H9 (cell line): ENCODE measurements at regions not wholly inside any gene's neighbourhood (a gene's known extent, or its start where the extent isn't known, plus 50 kb on each side); places are given as distances from the start of the nearest gene placed in this dataset.

Experiments used
- DNase-seq: peaks from one replicate; pipeline ENCODE4 v3.0.0-alpha.2; 2017
- H2AFZ ChIP-seq: one replicate; pipeline ENCODE4 v1.6.1; 2013; ENCODE audit warnings: mild to moderate bottlenecking, low read length, control low read depth, moderate library complexity
- H2AK5ac ChIP-seq: 2 replicates; pipeline ENCODE4 v1.6.1; 2013; ENCODE audit warnings: low read length, control low read depth, mixed read lengths; ENCODE audit not compliant: insufficient read length
- H2BK120ac ChIP-seq: one replicate; pipeline ENCODE4 v1.6.1; 2013; ENCODE audit warnings: low read depth, mild to moderate bottlenecking, low read length, control low read depth, inconsistent platforms; ENCODE audit not compliant: poor library complexity, severe bottlenecking
- H2BK12ac ChIP-seq: 2 replicates; pipeline ENCODE4 v1.6.1; 2013; ENCODE audit warnings: low read length, control low read depth, mixed read lengths, low read depth; ENCODE audit not compliant: insufficient read length
- H2BK15ac ChIP-seq: 2 replicates; pipeline ENCODE4 v1.6.1; 2013; ENCODE audit warnings: low read depth, low read length, control low read depth
- H2BK20ac ChIP-seq: one replicate; pipeline ENCODE4 v1.6.1; 2013; ENCODE audit warnings: low read depth, mild to moderate bottlenecking, low read length, control low read depth, inconsistent platforms; ENCODE audit not compliant: poor library complexity, severe bottlenecking
- H2BK5ac ChIP-seq: 2 replicates; pipeline ENCODE4 v1.6.1; 2013; ENCODE audit warnings: low read length, control low read depth, mixed read lengths; ENCODE audit not compliant: insufficient read length
- H3K14ac ChIP-seq: 2 replicates; pipeline ENCODE4 v1.6.1; 2013; ENCODE audit warnings: low read length, control low read depth; ENCODE audit not compliant: insufficient read depth
- H3K18ac ChIP-seq: 2 replicates; pipeline ENCODE4 v1.6.1; 2013; ENCODE audit warnings: low read depth, mild to moderate bottlenecking, mixed read lengths, low read length, control low read depth; ENCODE audit not compliant: insufficient read length
- H3K23ac ChIP-seq: 2 replicates; pipeline ENCODE4 v1.6.1; 2013; ENCODE audit warnings: low read length, control low read depth, mixed read lengths, low read depth; ENCODE audit not compliant: insufficient read length
- H3K23me2 ChIP-seq: 2 replicates; pipeline ENCODE4 v1.6.1; 2013; ENCODE audit warnings: low read depth, mild to moderate bottlenecking, mixed read lengths, low read length, control low read depth; ENCODE audit not compliant: insufficient read length, poor library complexity, severe bottlenecking
- H3K27ac ChIP-seq: 2 replicates; pipeline ENCODE4 v1.5.1; 2013; ENCODE audit warnings: low read length, control low read depth, mixed read lengths, low read depth; ENCODE audit not compliant: insufficient read length
- H3K27me3 ChIP-seq: 2 replicates; pipeline ENCODE4 v1.6.1; 2013; ENCODE audit warnings: low read length, control low read depth, inconsistent platforms; ENCODE audit not compliant: insufficient read depth
- H3K4ac ChIP-seq: 2 replicates; pipeline ENCODE4 v1.6.1; 2013; ENCODE audit warnings: low read depth, mild to moderate bottlenecking, control low read depth, inconsistent platforms, low read length, moderate library complexity
- H3K4me1 ChIP-seq: 2 replicates; pipeline ENCODE4 v1.6.1; 2013; ENCODE audit warnings: low read length, control low read depth, inconsistent platforms; ENCODE audit not compliant: insufficient read depth
- H3K4me2 ChIP-seq: 2 replicates; pipeline ENCODE4 v1.6.1; 2013; ENCODE audit warnings: low read length, control low read depth, mixed read lengths; ENCODE audit not compliant: insufficient read length, insufficient read depth
- H3K56ac ChIP-seq: 2 replicates; pipeline ENCODE4 v1.6.1; 2013; ENCODE audit warnings: low read depth, mild to moderate bottlenecking, mixed read lengths, low read length, control low read depth; ENCODE audit not compliant: insufficient read length
- H3K79me1 ChIP-seq: 2 replicates; pipeline ENCODE4 v1.6.1; 2013; ENCODE audit warnings: low read depth, mild to moderate bottlenecking, moderate library complexity, low read length, control low read depth, inconsistent platforms; ENCODE audit not compliant: insufficient read depth, poor library complexity, severe bottlenecking
- H3K79me2 ChIP-seq: 2 replicates; pipeline ENCODE4 v1.6.1; 2013; ENCODE audit warnings: low read length, control low read depth, inconsistent platforms; ENCODE audit not compliant: insufficient read depth
- H3K9ac ChIP-seq: 2 replicates; pipeline ENCODE4 v1.6.1; 2013; ENCODE audit warnings: low read length, control low read depth, mixed read lengths; ENCODE audit not compliant: insufficient read length; ENCODE audit errors: extremely low read depth
- H3K9me3 ChIP-seq: one replicate; pipeline ENCODE4 v1.6.1; 2013; ENCODE audit warnings: low read depth, low read length, inconsistent platforms; ENCODE audit not compliant: control insufficient read depth
- H3T11ph ChIP-seq: one replicate; pipeline ENCODE4 v1.6.1; 2013; ENCODE audit warnings: mild to moderate bottlenecking, low read length, control low read depth, inconsistent platforms
- H4K20me1 ChIP-seq: one replicate; pipeline ENCODE4 v1.6.1; 2013; ENCODE audit not compliant: control insufficient read depth, insufficient read length, insufficient read depth
- H4K5ac ChIP-seq: 2 replicates; pipeline ENCODE4 v1.6.1; 2013; ENCODE audit warnings: low read depth, mild to moderate bottlenecking, mixed read lengths, low read length, control low read depth; ENCODE audit not compliant: insufficient read length
- H4K8ac ChIP-seq: replicated peaks from 2 replicates; pipeline ENCODE4 v1.6.1; 2013; ENCODE audit warnings: low read length, control low read depth, mixed read lengths, low read depth; ENCODE audit not compliant: insufficient read length
- H4K91ac ChIP-seq: 2 replicates; pipeline ENCODE4 v1.6.1; 2013; ENCODE audit warnings: low read depth, mild to moderate bottlenecking, moderate library complexity, mixed read lengths, low read length, control low read depth; ENCODE audit not compliant: insufficient read length
- H3K27ac Mint-ChIP-seq, 3 experiments: 2 replicates in 2 of 3; 3 replicates in 1 of 3; pipeline ENCODE4 v1.8.0; 2020 to 2021; ENCODE audit warnings: mixed read lengths in 3 of 3, mild to moderate bottlenecking in 1 of 3, moderate library complexity in 1 of 3
- H3K27me3 Mint-ChIP-seq: 2 replicates; pipeline ENCODE4 v1.8.0; 2021; ENCODE audit warnings: low read depth, mild to moderate bottlenecking, moderate library complexity, mixed read lengths
- H3K36me3 Mint-ChIP-seq, 3 experiments: 2 replicates in 2 of 3; 3 replicates in 1 of 3; pipeline ENCODE4 v1.8.0; 2020 to 2021; ENCODE audit warnings: low read depth in 3 of 3, mixed read lengths in 3 of 3; ENCODE audit not compliant: insufficient read depth in 1 of 3
- H3K4me1 Mint-ChIP-seq, 2 experiments: 2 replicates each; pipeline ENCODE4 v1.8.0; 2020; ENCODE audit warnings: mixed read lengths in 2 of 2
- H3K4me3 Mint-ChIP-seq, 2 experiments: 2 replicates in 1 of 2; 3 replicates in 1 of 2; pipeline ENCODE4 v1.8.0; 2020 to 2021; ENCODE audit warnings: mild to moderate bottlenecking in 2 of 2, mixed read lengths in 2 of 2, moderate library complexity in 1 of 2
- H3K9me3 Mint-ChIP-seq, 2 experiments: 2 replicates in 1 of 2; 3 replicates in 1 of 2; pipeline ENCODE4 v1.8.0; 2020; ENCODE audit warnings: mild to moderate bottlenecking in 2 of 2, mixed read lengths in 2 of 2, moderate library complexity in 1 of 2
- WGBS: extraction: QIAGEN DNeasy Blood & Tissue Kit; methylation state at CpG from one replicate; pipeline ENCODE4 v1.1.7; 2013; ENCODE audit warnings: missing lambda C conversion rate, low lambda C conversion rate, mixed read lengths; ENCODE audit not compliant: insufficient read length; ENCODE audit errors: extremely low coverage; 5-methylcytosine and 5-hydroxymethylcytosine counted together
- TF ChIP-seq, protein P1 (sequence below): fragments of 200-600 bp; sonication (generic); conservative IDR thresholded peaks from 3 replicates; pipeline ENCODE4 v1.8.0; 2021; ENCODE audit warnings: antibody characterized with exemption, mild to moderate bottlenecking

DNA sequence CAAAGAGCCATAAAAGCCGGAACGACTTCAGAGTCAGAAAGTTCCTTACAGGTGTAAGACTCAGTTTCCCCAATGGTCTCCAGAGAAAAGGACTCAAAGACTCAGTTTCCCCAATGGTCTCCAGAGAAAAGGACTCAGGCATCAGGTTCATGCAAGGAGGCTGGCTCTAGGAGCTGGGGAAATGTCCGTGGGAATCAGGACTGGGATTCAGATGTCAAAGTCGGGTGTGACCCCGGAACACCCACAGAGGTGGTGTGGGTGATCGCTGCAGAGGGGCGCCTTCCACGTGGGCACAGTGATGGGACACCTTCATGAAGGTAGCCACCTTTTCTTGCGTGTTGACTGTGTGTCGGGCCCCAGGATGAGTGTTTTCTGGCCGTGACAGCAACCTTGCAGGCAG is 340.8 kb downstream of the NPHP4 start:
- Histone ChIP-seq H3K4me2 (no peak overlapping the region), H3K9me3 (no peaks in the 10 kb centered on the region), H2BK5ac (no peak overlapping the region), H2BK20ac (no peak overlapping the region), H2BK15ac (no peak overlapping the region), H3K9ac (no peak overlapping the region), H3K27me3 (no peaks in the 10 kb centered on the region), H2AFZ (no peak overlapping the region), H3K14ac (no peak overlapping the region), H4K8ac (no peak overlapping the region), H4K20me1 (no peaks in the 10 kb centered on the region), H3K23me2 (no peaks in the 10 kb centered on the region), H2BK12ac (no peak overlapping the region), H3K18ac (no peak overlapping the region), H3K4me1 (peaks cover 5% of the 10 kb centered on the region; the same call in 1 of the 2 replicates), H3K27ac (no peak overlapping the region), H4K91ac (no peak overlapping the region), H3T11ph (no peak overlapping the region), H4K5ac (no peak overlapping the region), H3K79me1 (no peaks in the 10 kb centered on the region), H3K79me2 (no peaks in the 10 kb centered on the region), H3K23ac (no peak overlapping the region), H3K4ac (no peak overlapping the region), H2AK5ac (no peak overlapping the region), H3K56ac (no peak overlapping the region), H2BK120ac (no peak overlapping the region)
- TF ChIP-seq, protein P1, sequence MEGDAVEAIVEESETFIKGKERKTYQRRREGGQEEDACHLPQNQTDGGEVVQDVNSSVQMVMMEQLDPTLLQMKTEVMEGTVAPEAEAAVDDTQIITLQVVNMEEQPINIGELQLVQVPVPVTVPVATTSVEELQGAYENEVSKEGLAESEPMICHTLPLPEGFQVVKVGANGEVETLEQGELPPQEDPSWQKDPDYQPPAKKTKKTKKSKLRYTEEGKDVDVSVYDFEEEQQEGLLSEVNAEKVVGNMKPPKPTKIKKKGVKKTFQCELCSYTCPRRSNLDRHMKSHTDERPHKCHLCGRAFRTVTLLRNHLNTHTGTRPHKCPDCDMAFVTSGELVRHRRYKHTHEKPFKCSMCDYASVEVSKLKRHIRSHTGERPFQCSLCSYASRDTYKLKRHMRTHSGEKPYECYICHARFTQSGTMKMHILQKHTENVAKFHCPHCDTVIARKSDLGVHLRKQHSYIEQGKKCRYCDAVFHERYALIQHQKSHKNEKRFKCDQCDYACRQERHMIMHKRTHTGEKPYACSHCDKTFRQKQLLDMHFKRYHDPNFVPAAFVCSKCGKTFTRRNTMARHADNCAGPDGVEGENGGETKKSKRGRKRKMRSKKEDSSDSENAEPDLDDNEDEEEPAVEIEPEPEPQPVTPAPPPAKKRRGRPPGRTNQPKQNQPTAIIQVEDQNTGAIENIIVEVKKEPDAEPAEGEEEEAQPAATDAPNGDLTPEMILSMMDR, result no peak
- peaks cover 16 to 20% of the 10 kb centered on the region in 2 experiments for H3K4me1 Mint-ChIP-seq
- no peak overlapping the region for H3K4me3 Mint-ChIP-seq
- DNase-seq, result no peak
- H3K9me3 Mint-ChIP-seq, result peaks cover 2% of the 10 kb centered on the region in 2 experiments; a peak in 3 of 5 replicates
- H3K36me3 Mint-ChIP-seq, result no peaks in the 10 kb centered on the region; a peak in 1 of 7 replicates
- WGBS, result no CpG with 5 or more reads among the region's 11 CpGs
- H3K27me3 Mint-ChIP-seq, result peaks cover 27% of the 10 kb centered on the region
- no peak overlapping the region for H3K27ac Mint-ChIP-seq
